Pancreas (tissue), 10 donors: ENCODE measurements at regions not wholly inside any gene's neighbourhood (a gene's known extent, or its start where the extent isn't known, plus 50 kb on each side); places are given as distances from the start of the nearest gene placed in this dataset.

Experiments
- ATAC-seq, 4 donors: fragments of 200-7000 bp; cut with Tn5 transposase; one replicate each; pipeline versions ENCODE4 v1.8.0 to v1.9.1; 2020; ENCODE audit warnings: mild to moderate bottlenecking in 4 of 4, moderate library complexity in 4 of 4
- DNase-seq, 6 donors: peaks; one replicate each; pipeline ENCODE4 v3.0.0-alpha.2; 2020
- FAIRE-seq: peaks from 2 replicates; lab custom pipeline; 2012; peaks lifted over from hg19 to GRCh38; lab: Jason Lieb, UNC
- H3K27ac ChIP-seq, 4 donors: fragments of 200-600 bp; sonication (generic); 1 replicate in 3 of 4; 2 replicates in 1 of 4; pipeline versions ENCODE4 v1.5.0 to v1.8.0; 2020
- H3K27me3 ChIP-seq, 4 donors: fragments of 200-600 bp; one replicate each; pipeline ENCODE4 v1.8.0; 2021
- H3K36me3 ChIP-seq, 3 donors: fragments of 200-600 bp; sonication (generic) in 1 of 3; one replicate each; pipeline versions ENCODE4 v1.5.0 to v1.8.0; 2020 to 2021
- H3K4me1 ChIP-seq, 3 donors: fragments of 200-600 bp; one replicate each; pipeline ENCODE4 v1.8.0; 2021
- H3K4me3 ChIP-seq, 4 donors: fragments of 200-600 bp; sonication (generic) in 2 of 4; one replicate each; pipeline versions ENCODE4 v1.5.0 to v1.8.0; 2020 to 2021
- H3K9me3 ChIP-seq, 4 donors: fragments of 200-600 bp; one replicate each; pipeline ENCODE4 v1.8.0; 2021
- WGBS, 2 donors: extraction: QIAGEN DNeasy Blood & Tissue Kit; methylation state at CpG; one replicate each; pipeline ENCODE4 v1.1.7; 2013; 5-methylcytosine and 5-hydroxymethylcytosine counted together
- intact Hi-C, 3 donors: fragments of 100-400 bp; cut with DNase I; formaldehyde crosslinking; loops; one replicate each; pipeline versions ENCODE4 v1.11.1 to v1.14.2; 2022
- TF ChIP-seq, protein P1 (sequence below), 4 donors: fragments of 200-600 bp; sonication (generic) in 3 of 4; IDR thresholded peaks; one replicate each; pipeline versions ENCODE4 v1.5.0 to v1.8.0; 2021; ENCODE audit warnings: antibody characterized with exemption in 4 of 4
- donor health status: healthy with polysubstance abuse.
- donor health status: DM: no; HTN: no; CAD: no; lungs with moderate emphysema.
- donor health status: DM: no; HTN: no; CAD: no.
- donor health status: control.
- donor health status: control.
- donor health status: Bipolar disorder and iron deficiency.
- donor health status: DM: yes; HTN: yes; CAD: no.
- donor health status: DM: no; HTN: no; CAD: no.
- donor health status: DM: no; HTN: no; CAD: no.
- donor health status: DM: yes; HTN: yes; CAD: no.

DNA sequence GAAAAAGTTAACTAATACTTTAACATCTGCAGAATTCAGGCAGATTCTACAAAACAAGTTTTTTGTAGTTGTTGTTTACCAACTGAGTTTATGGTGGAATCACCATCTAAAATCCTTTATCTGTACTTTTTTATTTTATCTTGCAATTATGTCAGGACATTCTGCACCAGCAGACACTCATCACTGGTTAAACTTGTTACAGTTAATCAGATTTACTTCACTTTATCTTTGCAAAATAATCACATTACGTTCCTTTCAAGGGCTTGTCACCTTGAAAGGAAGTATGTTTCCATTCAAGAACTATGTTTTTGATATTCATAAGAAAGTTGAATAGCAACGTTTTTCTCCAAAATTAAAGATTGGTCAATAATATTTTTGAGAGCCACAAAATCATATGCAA is 796.6 kb upstream of the ROBO1 start:
- Histone ChIP-seq H3K9me3 (no peaks in the 10 kb centered on the region), H3K4me3 (no peak overlapping the region), H3K36me3 (no peaks in the 10 kb centered on the region), H3K4me1 (no peaks in the 10 kb centered on the region), H3K27ac (no peak overlapping the region), H3K27me3 (no peaks in the 10 kb centered on the region)
- TF ChIP-seq, protein P1, sequence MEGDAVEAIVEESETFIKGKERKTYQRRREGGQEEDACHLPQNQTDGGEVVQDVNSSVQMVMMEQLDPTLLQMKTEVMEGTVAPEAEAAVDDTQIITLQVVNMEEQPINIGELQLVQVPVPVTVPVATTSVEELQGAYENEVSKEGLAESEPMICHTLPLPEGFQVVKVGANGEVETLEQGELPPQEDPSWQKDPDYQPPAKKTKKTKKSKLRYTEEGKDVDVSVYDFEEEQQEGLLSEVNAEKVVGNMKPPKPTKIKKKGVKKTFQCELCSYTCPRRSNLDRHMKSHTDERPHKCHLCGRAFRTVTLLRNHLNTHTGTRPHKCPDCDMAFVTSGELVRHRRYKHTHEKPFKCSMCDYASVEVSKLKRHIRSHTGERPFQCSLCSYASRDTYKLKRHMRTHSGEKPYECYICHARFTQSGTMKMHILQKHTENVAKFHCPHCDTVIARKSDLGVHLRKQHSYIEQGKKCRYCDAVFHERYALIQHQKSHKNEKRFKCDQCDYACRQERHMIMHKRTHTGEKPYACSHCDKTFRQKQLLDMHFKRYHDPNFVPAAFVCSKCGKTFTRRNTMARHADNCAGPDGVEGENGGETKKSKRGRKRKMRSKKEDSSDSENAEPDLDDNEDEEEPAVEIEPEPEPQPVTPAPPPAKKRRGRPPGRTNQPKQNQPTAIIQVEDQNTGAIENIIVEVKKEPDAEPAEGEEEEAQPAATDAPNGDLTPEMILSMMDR (IDR thresholded peaks at IDR 0.05): no peak
- no peak for FAIRE-seq
- no peak for DNase-seq
- ATAC-seq: no peak
- intact Hi-C loops: no loop called here
- WGBS, 2 donors: 8 to 12% methylated on average over 2 of the region's 2 CpGs

DNA sequence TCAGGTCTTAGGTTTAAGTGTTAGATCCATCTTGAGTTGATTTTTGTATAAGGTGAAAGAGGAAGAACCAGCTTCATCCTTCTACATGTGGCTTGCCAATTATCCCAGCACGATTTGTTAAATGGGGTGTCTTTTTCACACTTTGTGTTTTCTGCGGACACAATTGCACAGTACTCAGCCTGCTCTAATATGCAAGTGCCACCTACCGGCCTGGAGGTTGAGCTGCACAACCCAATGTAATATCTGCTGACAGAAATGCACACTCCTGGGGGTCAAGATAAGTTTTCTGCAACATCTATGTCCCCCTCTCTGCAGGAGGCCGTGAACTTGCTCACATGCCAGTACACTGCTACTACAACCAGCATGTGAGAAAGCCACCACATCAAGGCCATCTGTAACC is 791.9 kb upstream of the ROBO1 start:
- TF ChIP-seq, protein P1 (IDR thresholded peaks at IDR 0.05): no peak
- ATAC-seq (no peak), DNase-seq (no peak), FAIRE-seq (no peak)
- no peaks in the 10 kb centered on the region for H3K27me3 ChIP-seq
- H3K27ac ChIP-seq: no peak overlapping the region
- no peaks in the 10 kb centered on the region for H3K36me3 ChIP-seq
- no peaks in the 10 kb centered on the region for H3K9me3 ChIP-seq
- intact Hi-C loops: no loop called here
- no peak overlapping the region for H3K4me3 ChIP-seq
- 59 to 68% methylated on average over 4 of the region's 4 CpGs for WGBS, 2 donors
- no peaks in the 10 kb centered on the region for H3K4me1 ChIP-seq

DNA sequence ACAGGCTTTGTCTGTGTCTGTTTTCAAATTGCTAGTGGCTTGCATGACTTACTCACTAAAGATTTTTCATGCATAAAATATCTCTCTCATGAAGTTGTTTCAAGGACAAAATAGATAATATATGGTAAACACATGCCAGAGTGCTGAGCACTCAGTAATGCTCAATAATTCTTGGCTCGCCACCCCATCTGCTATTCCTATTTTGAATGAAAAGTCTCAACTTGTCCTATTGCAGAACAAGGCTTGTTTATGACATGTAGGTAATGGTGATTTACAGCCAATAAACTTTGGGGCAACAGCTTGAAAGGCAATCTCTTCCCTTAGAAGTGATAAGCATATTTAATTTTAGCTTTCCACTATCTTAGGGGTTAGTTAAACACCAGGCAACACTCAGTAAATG is 789.0 kb upstream of the ROBO1 start:
- H3K4me1 ChIP-seq: no peaks in the 10 kb centered on the region
- no peaks in the 10 kb centered on the region for H3K36me3 ChIP-seq
- TF ChIP-seq, protein P1 (IDR thresholded peaks at IDR 0.05): no peak
- H3K9me3 ChIP-seq: no peaks in the 10 kb centered on the region
- ATAC-seq (no peak), FAIRE-seq (no peak), DNase-seq (no peak)
- intact Hi-C loops: no loop called here
- H3K27ac ChIP-seq: no peak overlapping the region
- 67 to 74% methylated on average over 1 of the region's 1 CpG for WGBS, 2 donors
- no peak overlapping the region for H3K4me3 ChIP-seq
- no peaks in the 10 kb centered on the region for H3K27me3 ChIP-seq

DNA sequence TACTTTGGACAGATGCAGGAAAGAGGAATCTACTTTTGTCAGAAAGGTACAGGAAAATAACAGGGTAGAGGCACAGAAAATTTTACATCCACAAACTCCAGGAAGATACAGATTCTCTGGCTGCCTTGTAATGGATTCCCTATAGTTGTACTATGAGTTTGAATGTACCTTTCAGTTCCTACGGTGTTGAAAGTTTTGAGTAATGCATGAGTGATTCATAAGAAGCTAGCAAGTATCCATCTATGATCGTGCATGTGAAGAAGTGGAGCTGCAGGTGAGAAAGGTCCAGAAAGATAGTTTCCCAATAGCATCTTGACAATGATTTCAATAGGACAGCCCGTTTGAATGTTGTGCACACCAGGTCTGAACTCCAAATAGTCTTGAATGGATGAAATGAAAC is 786.5 kb upstream of the ROBO1 start:
- no peak for DNase-seq
- H3K27ac ChIP-seq: no peak overlapping the region
- H3K36me3 ChIP-seq: no peaks in the 10 kb centered on the region
- intact Hi-C loops: no loop called here
- H3K4me1 ChIP-seq: no peaks in the 10 kb centered on the region
- WGBS, 2 donors: 49 to 73% methylated on average over 3 of the region's 3 CpGs
- ATAC-seq: no peak
- no peak overlapping the region for H3K4me3 ChIP-seq
- TF ChIP-seq, protein P1 (IDR thresholded peaks at IDR 0.05): no peak
- H3K9me3 ChIP-seq: no peaks in the 10 kb centered on the region
- FAIRE-seq: no peak
- H3K27me3 ChIP-seq: no peaks in the 10 kb centered on the region

DNA sequence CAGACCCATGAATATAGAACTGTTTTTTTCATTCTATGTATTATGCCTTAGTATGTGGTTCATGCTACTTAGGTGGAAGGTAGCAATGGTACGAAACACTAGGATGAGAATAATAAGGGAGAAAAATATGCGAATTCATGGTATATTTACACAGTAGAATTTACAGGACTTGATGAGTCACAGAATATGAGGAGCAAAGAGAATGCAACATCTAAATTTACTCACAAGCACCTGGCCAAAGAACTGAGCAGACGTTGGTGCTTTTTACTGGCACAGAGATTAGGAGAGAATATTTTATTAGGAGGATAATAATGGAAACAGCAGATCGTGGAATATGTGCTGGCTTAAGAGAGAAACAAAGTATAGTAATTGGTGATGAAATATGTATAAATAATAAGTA is 785.4 kb upstream of the ROBO1 start:
- TF ChIP-seq, protein P1 (IDR thresholded peaks at IDR 0.05): no peak
- 53 to 63% methylated on average over 4 of the region's 4 CpGs for WGBS, 2 donors
- H3K4me3 ChIP-seq: no peak overlapping the region

More for the DNA sequence above, 785.4 kb upstream of the ROBO1 start:
- Histone ChIP-seq H3K27me3 (no peaks in the 10 kb centered on the region), H3K27ac (no peak overlapping the region), H3K9me3 (peaks cover 0 to 4% (median 0%) of the 10 kb centered on the region in 4 donors), H3K4me1 (no peaks in the 10 kb centered on the region), H3K36me3 (no peaks in the 10 kb centered on the region)
- FAIRE-seq (no peak), DNase-seq (no peak), ATAC-seq (no peak)
- intact Hi-C loops: no loop called here
